ENCODE measurements at regions not wholly inside any gene's neighbourhood (a gene's known extent, or its start where the extent isn't known, plus 50 kb on each side); places are given as distances from the start of the nearest gene placed in this dataset.

- TF ChIP-seq CTCF (IDR thresholded peaks at IDR 0.05) (no peak), POLR2A (IDR thresholded peaks at IDR 0.05) (no peak)
Observed at GRCh38 chr5:22908129-22908528, 55.0 kb upstream of the CDH12 start.
